HG02759 (cell line): ENCODE measurements at regions not wholly inside any gene's neighbourhood (a gene's known extent, or its start where the extent isn't known, plus 50 kb on each side); places are given as distances from the start of the nearest gene placed in this dataset.
"Not testable (repeated sequence)": the region's sequence is repeated elsewhere in the genome, so short reads cannot be mapped to it uniquely, and the experiment has no call there.

Experiments
- ATAC-seq: cut with Tn5 transposase; IDR thresholded peaks from one replicate; pipeline ENCODE4 v1.9.1; 2021; ENCODE audit warnings: mild to moderate bottlenecking, moderate library complexity; ENCODE audit not compliant: unreplicated experiment

GRCh38 chr6:163739408-163739725 lies 324.8 kb downstream of the QKI start:
- no peak for ATAC-seq

GRCh38 chr6:163738725-163739407 lies 324.3 kb downstream of the QKI start:
- no peak for ATAC-seq

DNA sequence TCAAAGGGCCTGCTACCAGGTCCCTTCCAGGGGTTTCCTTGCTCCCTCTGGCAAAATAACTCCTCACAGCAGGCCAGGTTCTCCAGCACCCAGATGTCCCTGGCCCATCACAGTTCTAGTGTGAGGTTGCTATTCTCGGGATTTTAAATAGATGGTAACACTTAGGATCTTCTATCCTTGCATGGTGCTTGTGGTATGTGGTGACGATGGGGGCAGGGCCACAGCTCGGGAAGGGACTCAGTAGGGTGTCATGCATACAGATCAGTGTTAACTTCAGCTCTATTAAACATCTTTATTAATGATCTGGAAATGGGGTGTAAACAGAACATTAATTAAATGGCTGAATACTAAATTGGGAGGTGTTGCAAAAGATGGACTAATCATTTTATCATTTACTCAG lies 323.8 kb downstream of the QKI start:
- ATAC-seq, result no peak

GRCh38 chr6:163735076-163735475 lies 320.6 kb downstream of the QKI start:
- no peak for ATAC-seq

- ATAC-seq, result no peak
Observed at GRCh38 chr6:163733061-163733460, 318.5 kb downstream of the QKI start.

DNA sequence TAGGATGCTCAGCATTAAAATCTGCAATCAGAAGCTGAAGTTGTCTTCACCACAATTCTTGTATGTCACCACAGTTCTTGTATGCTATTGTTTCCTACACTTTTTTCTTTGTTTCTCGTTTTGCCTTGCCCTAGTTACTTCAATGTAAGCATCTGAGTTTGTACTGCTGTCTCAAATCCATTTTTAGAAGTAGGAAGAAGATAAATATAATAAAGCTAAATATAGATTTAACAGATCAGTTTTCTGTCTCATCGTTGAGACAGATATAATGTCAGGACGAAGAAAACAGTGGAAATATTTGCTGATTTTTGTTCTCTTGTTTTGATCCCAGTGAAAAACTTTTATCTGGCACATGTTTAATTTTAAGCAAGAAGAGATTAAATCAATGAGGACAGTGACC lies 318.0 kb downstream of the QKI start:
- no peak for ATAC-seq

DNA sequence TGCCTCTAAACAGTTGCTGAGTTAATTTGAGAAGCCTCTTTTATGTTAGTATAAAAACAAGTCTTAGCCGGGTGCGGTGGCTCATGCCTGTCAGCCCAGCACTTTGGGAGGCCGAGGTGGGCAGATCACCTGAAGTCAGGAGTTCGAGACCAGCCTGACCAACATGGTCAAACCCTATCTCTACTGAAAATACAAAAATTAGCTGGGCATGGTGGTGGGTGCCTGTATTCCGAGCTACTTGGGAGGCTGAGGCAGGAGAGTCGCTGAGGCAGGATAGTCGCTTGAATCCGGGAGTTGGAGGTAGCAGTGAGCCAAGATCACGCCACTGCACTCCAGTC lies 317.5 kb downstream of the QKI start:
- ATAC-seq, result not testable (repeated sequence)

DNA sequence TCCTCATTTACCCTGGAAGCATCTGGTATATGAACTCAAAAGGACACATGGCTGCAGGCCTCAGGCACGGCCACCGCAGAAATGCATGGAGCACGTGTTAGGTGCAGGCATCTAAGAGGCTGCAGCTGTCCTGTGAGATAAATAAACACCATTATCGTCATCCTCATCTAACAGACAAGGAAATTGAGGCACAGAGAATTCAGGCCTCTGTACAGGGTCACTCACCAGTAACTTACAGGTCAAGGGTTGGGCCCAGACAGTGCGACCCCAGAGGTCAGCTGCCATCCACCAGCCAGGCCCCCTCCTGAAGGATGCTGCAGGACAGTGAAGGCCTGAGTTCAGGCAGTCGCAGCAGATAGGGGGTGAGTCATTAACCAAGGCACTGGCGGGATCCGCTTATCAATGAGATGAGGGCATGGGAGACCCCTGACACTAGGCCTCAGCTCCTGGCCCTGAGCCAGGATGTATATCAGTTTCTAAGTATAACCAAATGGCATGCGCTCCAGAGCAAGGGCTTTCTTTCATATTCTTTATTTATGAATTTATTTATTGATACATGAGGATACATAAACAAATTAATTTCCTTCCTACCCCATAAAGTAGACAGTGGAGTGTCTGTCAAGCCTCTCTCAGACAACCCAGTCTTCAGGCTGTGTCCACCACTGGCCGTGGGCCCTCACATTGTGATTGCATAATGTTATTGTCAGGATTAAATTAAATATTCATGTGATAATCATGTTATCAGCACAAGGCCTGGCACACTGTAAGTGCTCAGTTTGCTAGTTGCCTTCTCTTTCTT lies 316.9 kb downstream of the QKI start:
- ATAC-seq, result no peak

- ATAC-seq, result no peak
Observed at GRCh38 chr6:163730246-163731210, 316.0 kb downstream of the QKI start.

DNA sequence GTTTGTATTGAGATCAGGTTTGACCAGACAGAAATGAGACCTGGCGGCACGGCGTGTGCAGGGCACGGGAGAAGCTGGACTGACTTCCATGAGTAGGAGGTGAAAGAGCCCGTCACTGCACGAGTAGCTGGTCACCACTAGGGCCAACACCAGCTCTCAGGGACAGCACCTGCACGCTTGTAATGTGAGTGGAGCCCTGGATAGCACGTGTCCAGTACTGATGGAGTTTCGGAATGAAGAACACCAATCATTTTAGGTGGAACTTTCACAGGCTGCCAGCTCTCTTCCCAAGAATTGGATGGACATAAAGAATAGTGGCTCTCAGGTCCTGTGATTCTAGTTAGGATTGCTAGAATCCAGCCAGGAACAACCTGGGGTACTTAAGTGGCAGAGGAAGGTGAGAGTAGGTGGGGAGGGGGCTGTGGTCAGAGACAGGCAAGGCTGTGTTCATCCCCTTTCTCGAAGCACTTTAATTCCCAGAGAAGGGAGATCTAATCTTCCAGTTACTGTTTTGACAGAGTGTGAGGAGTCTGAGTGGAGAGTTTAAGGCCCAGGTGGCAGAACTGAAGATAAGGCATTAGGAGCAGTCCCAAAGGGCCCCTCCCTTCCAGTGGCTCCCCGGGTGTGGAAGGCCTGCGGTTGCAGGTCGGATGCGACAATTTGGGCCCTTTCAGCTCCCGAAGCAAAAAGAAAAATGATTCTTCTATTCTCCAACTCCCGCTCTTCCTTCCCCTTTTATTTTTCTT lies 314.8 kb downstream of the QKI start:
- no peak for ATAC-seq

DNA sequence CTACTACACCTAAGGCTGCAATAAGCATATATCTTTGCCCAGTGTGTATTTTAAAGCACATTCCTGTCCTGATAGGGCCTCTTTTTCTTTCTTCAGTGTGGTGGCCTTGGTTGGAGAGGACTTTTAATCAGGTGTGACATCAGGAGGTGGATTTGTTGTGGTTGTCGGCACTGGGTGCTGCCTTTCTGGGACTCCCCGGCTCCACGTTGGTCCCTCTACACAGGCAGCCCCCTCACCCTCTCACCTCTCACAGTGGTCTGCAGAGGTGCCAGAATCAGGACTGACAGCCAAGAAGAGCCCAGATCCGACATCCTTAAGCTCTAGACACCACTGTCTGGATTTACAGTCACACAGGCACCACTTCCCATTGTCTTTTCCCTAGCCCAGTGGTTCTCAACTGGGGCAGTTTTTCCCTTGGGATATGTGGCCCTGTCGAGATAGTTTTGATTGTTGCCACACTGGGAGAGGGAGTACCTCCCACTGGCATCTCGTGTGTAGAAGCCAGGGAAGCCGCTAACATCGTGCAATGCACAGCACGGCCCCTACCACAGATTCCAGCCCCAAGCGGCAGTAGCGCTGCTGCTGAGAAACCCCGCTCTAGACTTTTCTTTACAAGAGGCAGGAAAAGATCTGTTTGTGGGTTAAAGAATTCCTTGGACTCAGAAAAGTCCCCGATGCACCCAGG lies 314.1 kb downstream of the QKI start:
- ATAC-seq, result no peak

GRCh38 chr6:163726037-163726695 lies 311.6 kb downstream of the QKI start:
- ATAC-seq, result no peak

- ATAC-seq, result no peak
Observed at GRCh38 chr6:163725008-163725941, 310.8 kb downstream of the QKI start.

DNA sequence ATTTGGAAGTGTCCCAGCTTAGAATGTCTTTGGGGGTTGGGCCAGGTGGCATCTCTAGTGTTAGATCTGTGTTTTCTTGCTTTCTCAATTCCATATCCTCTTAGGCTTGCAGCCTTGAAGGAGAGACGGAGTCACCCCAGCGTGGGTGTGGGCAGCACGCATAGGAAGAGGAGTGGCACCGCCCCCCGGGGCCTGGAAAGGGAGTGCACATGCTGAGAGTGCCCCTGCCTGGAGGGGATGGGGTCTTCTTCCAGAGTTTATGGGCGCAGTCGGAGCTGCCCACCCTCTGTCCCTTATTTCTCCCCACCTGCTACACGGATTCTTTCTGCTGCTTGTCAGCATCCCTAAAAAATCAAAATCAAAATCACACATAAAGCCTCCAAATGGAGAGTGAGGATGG lies 309.7 kb downstream of the QKI start:
- no peak for ATAC-seq

- no peak for ATAC-seq
Observed at GRCh38 chr6:163723759-163724158, 309.2 kb downstream of the QKI start.

DNA sequence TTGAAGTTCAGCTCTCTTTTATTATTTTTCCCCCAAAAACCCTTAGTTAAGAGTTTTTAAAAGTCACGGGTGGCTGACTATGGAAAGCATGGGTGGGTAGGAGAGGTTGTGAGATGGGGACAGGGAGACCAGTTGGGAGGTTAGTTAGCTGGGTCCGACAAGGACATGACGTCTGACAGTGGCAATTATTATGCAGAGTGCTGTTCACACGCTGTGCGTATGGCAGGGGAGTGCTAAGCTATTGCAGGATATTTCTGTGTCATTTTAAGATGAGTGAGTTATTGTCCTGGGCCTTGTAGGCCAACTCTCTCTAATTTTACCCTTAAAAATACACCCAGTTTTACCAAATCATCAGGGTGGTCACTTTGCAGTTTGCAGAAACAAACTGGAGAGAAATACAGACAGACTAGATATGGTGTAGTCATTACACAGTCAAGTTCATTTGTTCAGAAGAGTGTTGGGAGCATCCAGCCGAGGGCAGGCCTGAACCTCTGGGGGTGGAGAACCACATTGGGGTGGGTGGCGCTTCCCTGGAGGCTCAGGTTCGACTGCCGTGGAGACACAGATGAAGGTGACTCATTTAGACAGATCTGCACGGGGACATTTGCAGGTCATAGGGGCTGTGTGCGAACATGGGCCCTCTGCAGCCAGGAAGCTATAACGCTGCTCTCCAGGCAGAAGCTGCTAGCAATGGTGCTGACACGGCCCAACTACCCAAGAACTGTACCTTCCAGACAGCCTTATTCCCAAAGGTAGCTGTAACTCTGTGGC lies 307.6 kb downstream of the QKI start:
- no peak for ATAC-seq

GRCh38 chr6:163721435-163721834 lies 306.9 kb downstream of the QKI start:
- no peak for ATAC-seq
